ENCODE measurements at regions not wholly inside any gene's neighbourhood (a gene's known extent, or its start where the extent isn't known, plus 50 kb on each side); places are given as distances from the start of the nearest gene placed in this dataset.

DNA sequence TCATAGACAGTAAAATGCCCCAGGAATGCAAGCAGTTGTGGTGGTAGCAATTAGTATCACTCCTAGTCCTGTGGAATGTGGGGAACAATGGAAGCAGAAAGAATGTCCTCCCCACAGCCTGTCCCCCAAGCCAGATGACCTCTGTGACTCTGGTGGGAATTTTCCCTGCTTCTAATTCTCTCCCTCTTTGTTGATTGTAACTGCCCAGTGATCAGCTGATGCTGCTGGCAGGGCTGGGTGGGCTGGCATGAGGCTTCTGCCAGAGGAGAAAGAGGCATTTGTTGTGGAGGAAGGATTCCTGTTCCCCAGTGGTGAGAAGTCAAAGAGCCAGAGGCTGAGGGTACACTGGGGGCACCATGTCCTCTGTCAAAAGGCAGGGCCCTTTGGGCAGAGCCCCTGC, 116.7 kb upstream of the NCAM1 start:
- TF ChIP-seq CTCF (IDR thresholded peaks at IDR 0.05; ENCODE audit: poor library complexity) (no peak), EZH2 (IDR thresholded peaks at IDR 0.05; ENCODE audit: borderline replicate concordance) (no peak)

All from hepatocyte (in vitro differentiated cells).